ENCODE measurements at regions not wholly inside any gene's neighbourhood (a gene's known extent, or its start where the extent isn't known, plus 50 kb on each side); places are given as distances from the start of the nearest gene placed in this dataset.

GRCh38 chr13:103388839-103389238 is 322.6 kb upstream of the SLC10A2 start:
- no peak for DNase-seq

GRCh38 chr13:103386341-103386740 is 320.1 kb upstream of the SLC10A2 start:
- no peak for DNase-seq
- Histone ChIP-seq H3K27me3 (no peaks in the 10 kb centered on the region), H3K9me3 (no peaks in the 10 kb centered on the region), H3K36me3 (ENCODE audit: low read depth, missing control alignments) (no peaks in the 10 kb centered on the region), H3K4me1 (no peaks in the 10 kb centered on the region), H3K27ac (no peak overlapping the region), H3K4me3 (no peak overlapping the region)
- WGBS, 2 donors = 63 to 69% methylated on average over 3 of the region's 3 CpGs
- intact Hi-C loops (cut with DNase I; ENCODE audit: low total_unique reads) = no loop called here
- TF ChIP-seq POLR2A (IDR thresholded peaks at IDR 0.05) (no peak), CTCF (IDR thresholded peaks at IDR 0.05) (no peak)

More at GRCh38 chr13:103388839-103389238, 322.6 kb upstream of the SLC10A2 start:
- no peaks in the 10 kb centered on the region for H3K4me1 ChIP-seq
- no peak overlapping the region for H3K27ac ChIP-seq
- intact Hi-C loops (cut with DNase I; ENCODE audit: low total_unique reads) = no loop called here
- no peak overlapping the region for H3K4me3 ChIP-seq
- no peaks in the 10 kb centered on the region for H3K27me3 ChIP-seq
- no peaks in the 10 kb centered on the region for H3K36me3 ChIP-seq (ENCODE audit: low read depth, missing control alignments)
- 70 to 79% methylated on average over 1 of the region's 1 CpG for WGBS, 2 donors
- no peak for TF ChIP-seq POLR2A (IDR thresholded peaks at IDR 0.05)
- no peak for TF ChIP-seq CTCF (IDR thresholded peaks at IDR 0.05)
- H3K9me3 ChIP-seq = no peaks in the 10 kb centered on the region

- Histone ChIP-seq H3K27me3 (no peaks in the 10 kb centered on the region), H3K4me3 (no peak overlapping the region), H3K27ac (no peak overlapping the region), H3K36me3 (ENCODE audit: low read depth, missing control alignments) (no peaks in the 10 kb centered on the region), H3K9me3 (no peaks in the 10 kb centered on the region), H3K4me1 (no peaks in the 10 kb centered on the region)
- DNase-seq = no peak
- 84 to 87% methylated on average over 4 of the region's 4 CpGs for WGBS, 2 donors
- TF ChIP-seq CTCF (IDR thresholded peaks at IDR 0.05) = no peak
- no peak for TF ChIP-seq POLR2A (IDR thresholded peaks at IDR 0.05)
- intact Hi-C loops (cut with DNase I; ENCODE audit: low total_unique reads) = no loop called here
These were observed 307.7 kb upstream of the SLC10A2 start for GRCh38 chr13:103373916-103374315.

GRCh38 chr13:103371271-103371670 is 305.1 kb upstream of the SLC10A2 start:
- no peaks in the 10 kb centered on the region for H3K9me3 ChIP-seq
- no peak overlapping the region for H3K27ac ChIP-seq
- H3K27me3 ChIP-seq = no peaks in the 10 kb centered on the region
- no peaks in the 10 kb centered on the region for H3K36me3 ChIP-seq (ENCODE audit: low read depth, missing control alignments)
- no peak for TF ChIP-seq CTCF (IDR thresholded peaks at IDR 0.05)
- TF ChIP-seq POLR2A (IDR thresholded peaks at IDR 0.05) = no peak
- no peak overlapping the region for H3K4me3 ChIP-seq
- no peaks in the 10 kb centered on the region for H3K4me1 ChIP-seq
- no peak for DNase-seq
- intact Hi-C loops (cut with DNase I; ENCODE audit: low total_unique reads) = no loop called here
- 74 to 78% methylated on average over 2 of the region's 2 CpGs for WGBS, 2 donors

GRCh38 chr13:103370790-103371189 is 304.6 kb upstream of the SLC10A2 start:
- no peaks in the 10 kb centered on the region for H3K4me1 ChIP-seq
- no peak overlapping the region for H3K4me3 ChIP-seq
- H3K27me3 ChIP-seq = no peaks in the 10 kb centered on the region
- no peaks in the 10 kb centered on the region for H3K9me3 ChIP-seq
- no peak overlapping the region for H3K27ac ChIP-seq
- no peaks in the 10 kb centered on the region for H3K36me3 ChIP-seq (ENCODE audit: low read depth, missing control alignments)
- no peak for DNase-seq
- intact Hi-C loops (cut with DNase I; ENCODE audit: low total_unique reads) = no loop called here
- TF ChIP-seq POLR2A (IDR thresholded peaks at IDR 0.05) (no peak), CTCF (IDR thresholded peaks at IDR 0.05) (no peak)
- WGBS, 2 donors = 69 to 79% methylated on average over 1 of the region's 1 CpG
